H1 (cell line): ENCODE measurements at regions not wholly inside any gene's neighbourhood (a gene's known extent, or its start where the extent isn't known, plus 50 kb on each side); places are given as distances from the start of the nearest gene placed in this dataset.

Experiments used
- CTCF ChIA-PET: fragments of 300-600 bp; sonication (Branson Sonifier 250); formaldehyde crosslinking; loops from one replicate; lab custom pipeline; 2021; ENCODE audit not compliant: partially characterized antibody; lab: Charles Lee
- POLR2A ChIA-PET: fragments of 300-600 bp; sonication (Branson Sonifier 250); formaldehyde crosslinking; loops from one replicate; lab custom pipeline; 2021; ENCODE audit warnings: inconsistent platforms; ENCODE audit not compliant: partially characterized antibody; lab: Charles Lee
- DNase-seq, 2 experiments: peaks; one replicate each; pipeline versions ENCODE4 v3.0.0 to v3.0.0-alpha.2; 2010 to 2022; ENCODE audit warnings: low spot score in 2 of 2, low read depth in 1 of 2, mixed read lengths in 1 of 2
- FAIRE-seq: peaks from 2 replicates; lab custom pipeline; 2011; peaks lifted over from hg19 to GRCh38; lab: Jason Lieb, UNC
- H2AFZ ChIP-seq: 2 replicates; pipeline ENCODE4 v1.8.1; 2012; ENCODE audit warnings: low read length, inconsistent platforms
- H2AK5ac ChIP-seq: 2 replicates; pipeline ENCODE4 v1.6.1; 2013; ENCODE audit warnings: low read depth, low read length
- H2BK120ac ChIP-seq: replicated peaks from 2 replicates; pipeline ENCODE3; 2013; ENCODE audit warnings: low read depth, low read length, inconsistent platforms
- H2BK12ac ChIP-seq: 2 replicates; pipeline ENCODE4 v1.6.1; 2013; ENCODE audit warnings: low read depth, low read length
- H2BK15ac ChIP-seq: 2 replicates; pipeline ENCODE4 v1.6.1; 2013; ENCODE audit warnings: low read length
- H2BK20ac ChIP-seq: 2 replicates; pipeline ENCODE4 v1.6.1; 2013; ENCODE audit warnings: low read length
- H2BK5ac ChIP-seq: 2 replicates; pipeline ENCODE4 v1.6.1; 2013; ENCODE audit warnings: low read depth, low read length
- H3K14ac ChIP-seq: 2 replicates; pipeline ENCODE4 v1.6.1; 2013; ENCODE audit warnings: inconsistent platforms; ENCODE audit not compliant: insufficient read length
- H3K18ac ChIP-seq: 2 replicates; pipeline ENCODE4 v1.6.1; 2013; ENCODE audit warnings: low read length; ENCODE audit errors: extremely low read depth
- H3K23ac ChIP-seq: 2 replicates; pipeline ENCODE4 v1.6.1; 2013; ENCODE audit warnings: inconsistent platforms; ENCODE audit not compliant: insufficient read length
- H3K23me2 ChIP-seq: 2 replicates; pipeline ENCODE4 v1.6.1; 2013; ENCODE audit warnings: low read depth, low read length
- H3K27ac ChIP-seq: 2 replicates; pipeline ENCODE4 v1.6.1; 2011; ENCODE audit warnings: low read depth, low read length, inconsistent platforms
- H3K27me3 ChIP-seq, 4 experiments: replicated peaks in 1 of 4; 1 replicate in 1 of 4; 2 replicates in 3 of 4; pipeline versions ENCODE4 v1.6.1 to v1.8.1; 2011 to 2013; ENCODE audit warnings: low read length in 3 of 4, mild to moderate bottlenecking in 3 of 4, inconsistent platforms in 2 of 4, mixed read lengths in 2 of 4, moderate library complexity in 1 of 4; ENCODE audit not compliant: control insufficient read depth in 3 of 4, insufficient read depth in 3 of 4; ENCODE audit errors: extremely low read depth in 1 of 4
- H3K36me3 ChIP-seq, 4 experiments: 2 replicates each; pipeline versions ENCODE4 v1.6.1 to v1.8.1; 2011 to 2013; ENCODE audit warnings: mild to moderate bottlenecking in 4 of 4, low read length in 3 of 4, moderate library complexity in 2 of 4, control low read depth in 1 of 4, inconsistent platforms in 1 of 4; ENCODE audit not compliant: insufficient read depth in 4 of 4, control insufficient read depth in 2 of 4
- H3K4ac ChIP-seq: replicated peaks from 2 replicates; pipeline ENCODE3; 2013; ENCODE audit warnings: low read length, low read depth, mixed read lengths, inconsistent platforms; ENCODE audit not compliant: insufficient read length
- H3K4me1 ChIP-seq, 4 experiments: replicated peaks in 1 of 4; 1 replicate in 1 of 4; 2 replicates in 3 of 4; pipeline versions ENCODE4 v1.6.1 to v1.8.1; 2011 to 2013; ENCODE audit warnings: low read length in 3 of 4, inconsistent platforms in 2 of 4, mixed read lengths in 1 of 4; ENCODE audit not compliant: insufficient read depth in 4 of 4, control insufficient read depth in 3 of 4
- H3K4me2 ChIP-seq, 2 experiments: 2 replicates each; pipeline versions ENCODE4 v1.6.1 to v1.8.1; 2011 to 2013; ENCODE audit warnings: low read depth in 2 of 2, low read length in 2 of 2, control low read depth in 1 of 2, inconsistent platforms in 1 of 2, mild to moderate bottlenecking in 1 of 2; ENCODE audit not compliant: insufficient read depth in 1 of 2
- H3K4me3 ChIP-seq, 4 experiments: fragments of 200-600, 300-600 bp in 1 of 4; sonication (generic), shearing (Covaris generic), sonication (Bioruptor Twin) in 1 of 4; 2 replicates each; pipeline versions ENCODE4 v1.5.1 to v1.8.1; 2011 to 2016; ENCODE audit warnings: low read length in 4 of 4, low read depth in 3 of 4, control low read depth in 2 of 4, inconsistent platforms in 2 of 4, mild to moderate bottlenecking in 2 of 4, mixed read lengths in 1 of 4, moderate library complexity in 1 of 4; ENCODE audit not compliant: insufficient read depth in 2 of 4; ENCODE audit errors: extremely low read depth in 1 of 4
- H3K56ac ChIP-seq: replicated peaks from 2 replicates; pipeline ENCODE3; 2013; ENCODE audit warnings: low read depth, mild to moderate bottlenecking, mixed read lengths, low read length, inconsistent platforms; ENCODE audit not compliant: insufficient read length
- H3K79me1 ChIP-seq: 2 replicates; pipeline ENCODE4 v1.6.1; 2013; ENCODE audit warnings: low read depth, low read length, control low read depth
- H3K79me2 ChIP-seq, 2 experiments: 2 replicates each; pipeline versions ENCODE4 v1.6.1 to v1.8.1; 2012 to 2013; ENCODE audit warnings: low read length in 2 of 2, mild to moderate bottlenecking in 2 of 2, inconsistent platforms in 1 of 2; ENCODE audit not compliant: insufficient read depth in 2 of 2, control insufficient read depth in 1 of 2
- H3K9ac ChIP-seq, 4 experiments: replicated peaks in 1 of 4; 1 replicate in 1 of 4; 2 replicates in 3 of 4; pipeline versions ENCODE4 v1.6.1 to v1.8.1; 2011 to 2013; ENCODE audit warnings: low read depth in 3 of 4, low read length in 3 of 4, control low read depth in 2 of 4, mild to moderate bottlenecking in 2 of 4, moderate library complexity in 2 of 4, inconsistent platforms in 1 of 4; ENCODE audit errors: extremely low read depth in 1 of 4
- H3K9me3 ChIP-seq, 2 experiments: 2 replicates each; pipeline versions ENCODE4 v1.6.1 to v1.8.1; 2012 to 2013; ENCODE audit warnings: mild to moderate bottlenecking in 2 of 2, moderate library complexity in 2 of 2, control low read depth in 1 of 2, inconsistent platforms in 1 of 2, low read depth in 1 of 2, low read length in 1 of 2, mixed read lengths in 1 of 2; ENCODE audit not compliant: insufficient read depth in 2 of 2
- H4K20me1 ChIP-seq, 2 experiments: replicated peaks in 1 of 2; 2 replicates each; pipeline versions ENCODE3 to v1.8.1; 2011 to 2013; ENCODE audit warnings: inconsistent platforms in 2 of 2, low read length in 2 of 2, mild to moderate bottlenecking in 1 of 2; ENCODE audit not compliant: insufficient read depth in 2 of 2, control insufficient read depth in 1 of 2
- H4K5ac ChIP-seq: 2 replicates; pipeline ENCODE4 v1.6.1; 2013; ENCODE audit warnings: low read length, low read depth, mixed read lengths, inconsistent platforms; ENCODE audit not compliant: insufficient read length
- H4K8ac ChIP-seq: 2 replicates; pipeline ENCODE4 v1.8.0; 2013; ENCODE audit warnings: mild to moderate bottlenecking, moderate library complexity, low read length, inconsistent platforms; ENCODE audit not compliant: insufficient read depth; ENCODE audit errors: extremely low read depth
- H4K91ac ChIP-seq: replicated peaks from 2 replicates; pipeline ENCODE3; 2013; ENCODE audit warnings: low read length, mixed read lengths, inconsistent platforms; ENCODE audit not compliant: insufficient read length
- CBX8 ChIP-seq: fragments of 300-800, 300-1000 bp; sonication (generic); IDR thresholded peaks from 2 replicates; pipeline ENCODE4 v1.7.1; 2016; ENCODE audit warnings: low read depth, low read length, borderline replicate concordance
- NRF1 ChIP-seq: IDR thresholded peaks from 2 replicates; pipeline ENCODE4 v1.6.1; 2011; ENCODE audit warnings: mild to moderate bottlenecking, low read depth, low read length, improper control_type of control experiment
- RXRA ChIP-seq: IDR thresholded peaks from 2 replicates; pipeline ENCODE4 v1.6.1; 2011; ENCODE audit warnings: low read depth, mild to moderate bottlenecking, low read length, moderate library complexity; ENCODE audit not compliant: insufficient read depth
- WGBS, 2 experiments: shearing (Covaris generic) in 1 of 2; methylation state at CpG; one replicate each; pipeline versions ENCODE4 v1.1.6 to v1.1.7; 2013 to 2015; ENCODE audit warnings: low lambda C conversion rate in 2 of 2, mixed read lengths in 2 of 2, inconsistent platforms in 1 of 2, low coverage in 1 of 2, missing lambda C conversion rate in 1 of 2; ENCODE audit not compliant: insufficient replicate concordance in 2 of 2, insufficient coverage in 1 of 2, insufficient read length in 1 of 2; ENCODE audit errors: extremely low coverage in 1 of 2, missing lambda C conversion rate in 1 of 2; 5-methylcytosine and 5-hydroxymethylcytosine counted together

DNA sequence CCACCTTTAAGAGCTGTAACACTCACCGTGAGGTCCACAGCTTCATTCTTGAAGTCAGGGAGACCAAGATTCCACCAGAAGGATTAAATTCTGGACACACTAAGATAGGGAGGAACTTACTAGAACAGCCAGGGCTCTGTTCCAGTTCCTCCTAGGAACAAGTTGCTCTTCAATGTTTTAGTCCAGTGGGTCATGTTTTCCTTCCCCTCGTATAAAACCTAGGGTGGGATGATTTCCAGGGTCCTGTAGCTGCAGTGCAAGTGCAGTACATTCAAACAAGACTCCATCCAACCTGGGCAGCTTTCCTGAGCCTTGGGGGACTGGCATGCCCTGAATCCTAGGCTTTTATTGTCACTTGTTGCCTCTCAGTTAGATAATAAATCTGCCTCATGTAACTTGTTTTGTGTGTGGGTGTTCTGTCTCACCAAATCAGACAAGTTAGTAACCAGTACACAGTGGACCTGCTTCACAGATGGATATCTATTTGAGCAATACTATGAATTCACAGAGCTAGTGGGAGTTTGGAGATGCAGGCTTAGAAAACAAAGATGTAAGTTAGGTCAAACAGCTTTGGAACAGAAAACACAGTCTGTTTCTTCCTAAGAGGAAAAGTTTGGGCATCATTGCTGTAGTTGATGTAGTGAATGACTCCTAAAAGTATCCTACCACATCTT lies 405.6 kb downstream of the GABRG2 start:
- H2BK15ac ChIP-seq = no peak overlapping the region
- no peak overlapping the region for H3K4me3 ChIP-seq
- H4K20me1 ChIP-seq = no peaks in the 10 kb centered on the region
- no peak overlapping the region for H3K23ac ChIP-seq
- no peak overlapping the region for H4K91ac ChIP-seq
- H3K9me3 ChIP-seq = no peaks in the 10 kb centered on the region
- no peak overlapping the region for H2BK120ac ChIP-seq
- H4K8ac ChIP-seq = no peak overlapping the region
- H3K79me2 ChIP-seq = no peaks in the 10 kb centered on the region
- H3K4me1 ChIP-seq = no peaks in the 10 kb centered on the region
- no peak overlapping the region for H3K27ac ChIP-seq
- H2AK5ac ChIP-seq = no peak overlapping the region
- H4K5ac ChIP-seq = no peak overlapping the region
- H3K23me2 ChIP-seq = no peaks in the 10 kb centered on the region
- no peak overlapping the region for H3K56ac ChIP-seq
- CTCF ChIA-PET = interaction anchor here (0.7 to 1.4 kb wide), 2 partner anchors 9 to 17 kb away, joined by 3 to 5 read pairs; no protein-coding TSS in a partner anchor
- no peaks in the 10 kb centered on the region for H3K79me1 ChIP-seq
- whole genome bisulfite sequencing, 2 experiments = 72% methylated on average over 2 of the region's 2 CpGs; no CpG with 5 or more reads in 1 of the 2 experiments
- no peak overlapping the region for H2BK20ac ChIP-seq
- TF ChIP-seq NRF1 (no peak), CBX8 (no peak), RXRA (no peak)
- no peak overlapping the region for H3K14ac ChIP-seq
- no peak overlapping the region for H3K4me2 ChIP-seq
- no peak overlapping the region for H3K4ac ChIP-seq
- POLR2A ChIA-PET = no interaction called here
- H3K9ac ChIP-seq = no peak overlapping the region
- no peaks in the 10 kb centered on the region for H3K27me3 ChIP-seq
- no peak overlapping the region for H2BK12ac ChIP-seq
- FAIRE-seq = no peak
- no peak overlapping the region for H2AFZ ChIP-seq
- no peak overlapping the region for H2BK5ac ChIP-seq
- DNase-seq = no peak
- H3K18ac ChIP-seq = no peak overlapping the region
- H3K36me3 ChIP-seq = no peaks in the 10 kb centered on the region
